Peyer's patch (tissue), 4 donors: ENCODE measurements at regions not wholly inside any gene's neighbourhood (a gene's known extent, or its start where the extent isn't known, plus 50 kb on each side); places are given as distances from the start of the nearest gene placed in this dataset.
"Not testable (repeated sequence)": the region's sequence is repeated elsewhere in the genome, so short reads cannot be mapped to it uniquely, and the experiment has no call there.

Experiments used
- POLR2A ChIP-seq, 2 donors: fragments of 450-650 bp; IDR thresholded peaks; one replicate each; pipeline ENCODE4 v1.5.1; 2017; ENCODE audit warnings: antibody characterized with exemption in 2 of 2, mild to moderate bottlenecking in 2 of 2, moderate library complexity in 2 of 2
- TF ChIP-seq, protein P1 (sequence below), 6 experiments: fragments of 450-650 bp in 4 of 6; fragments of 200-600 bp in 2 of 6; sonication (generic) in 1 of 6; IDR thresholded peaks; one replicate each; pipeline ENCODE4 v1.5.1; 2017 to 2019; ENCODE audit warnings: antibody characterized with exemption in 6 of 6, mild to moderate bottlenecking in 3 of 6, moderate library complexity in 1 of 6

DNA sequence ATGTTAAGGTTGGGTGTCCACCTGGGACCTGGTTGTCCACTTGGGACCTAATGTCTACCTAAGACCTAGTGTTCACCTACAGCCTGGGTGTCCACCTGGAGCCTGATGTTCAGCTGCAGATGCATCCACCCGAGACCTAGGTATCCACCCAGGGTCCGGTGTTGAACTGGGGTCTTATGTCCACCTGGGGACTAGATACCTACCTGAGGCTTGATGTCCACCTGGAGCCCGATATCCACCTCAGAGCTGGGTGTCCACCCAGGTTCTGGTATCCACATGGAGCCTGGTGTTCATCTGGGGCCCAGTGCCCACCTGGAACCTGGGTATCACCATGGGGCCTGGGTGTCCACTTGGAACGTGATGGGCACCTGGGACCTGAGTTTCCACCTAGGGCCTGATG, 389.2 kb downstream of the ZNF716 start:
- TF ChIP-seq POLR2A (IDR thresholded peaks at IDR 0.05), result not testable (repeated sequence)
- TF ChIP-seq, protein P1, sequence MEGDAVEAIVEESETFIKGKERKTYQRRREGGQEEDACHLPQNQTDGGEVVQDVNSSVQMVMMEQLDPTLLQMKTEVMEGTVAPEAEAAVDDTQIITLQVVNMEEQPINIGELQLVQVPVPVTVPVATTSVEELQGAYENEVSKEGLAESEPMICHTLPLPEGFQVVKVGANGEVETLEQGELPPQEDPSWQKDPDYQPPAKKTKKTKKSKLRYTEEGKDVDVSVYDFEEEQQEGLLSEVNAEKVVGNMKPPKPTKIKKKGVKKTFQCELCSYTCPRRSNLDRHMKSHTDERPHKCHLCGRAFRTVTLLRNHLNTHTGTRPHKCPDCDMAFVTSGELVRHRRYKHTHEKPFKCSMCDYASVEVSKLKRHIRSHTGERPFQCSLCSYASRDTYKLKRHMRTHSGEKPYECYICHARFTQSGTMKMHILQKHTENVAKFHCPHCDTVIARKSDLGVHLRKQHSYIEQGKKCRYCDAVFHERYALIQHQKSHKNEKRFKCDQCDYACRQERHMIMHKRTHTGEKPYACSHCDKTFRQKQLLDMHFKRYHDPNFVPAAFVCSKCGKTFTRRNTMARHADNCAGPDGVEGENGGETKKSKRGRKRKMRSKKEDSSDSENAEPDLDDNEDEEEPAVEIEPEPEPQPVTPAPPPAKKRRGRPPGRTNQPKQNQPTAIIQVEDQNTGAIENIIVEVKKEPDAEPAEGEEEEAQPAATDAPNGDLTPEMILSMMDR (IDR thresholded peaks at IDR 0.05), result not testable (repeated sequence)
